ENCODE measurements at regions not wholly inside any gene's neighbourhood (a gene's known extent, or its start where the extent isn't known, plus 50 kb on each side); places are given as distances from the start of the nearest gene placed in this dataset.

- no peak for DNase-seq (ENCODE audit: low spot score)
- Histone ChIP-seq H3K4me3 (no peak overlapping the region), H3K27me3 (replicated peaks; ENCODE audit: insufficient read depth) (no peaks in the 10 kb centered on the region), H3K4me1 (ENCODE audit: control insufficient read depth in 1 of 2, low read depth in 2 of 2) (no peaks in the 10 kb centered on the region), H3K9me3 (no peaks in the 10 kb centered on the region), H3K27ac (no peak overlapping the region), H3K36me3 (no peaks in the 10 kb centered on the region)
- TF ChIP-seq CTCF (IDR thresholded peaks at IDR 0.05), result no peak
- no peak for ATAC-seq (ENCODE audit: insufficient number of reproducible peaks, low FRiP score, low read depth)
These were observed 639.1 kb downstream of the BRD1 start for GRCh38 chr22:49188591-49188990.

- no peaks in the 10 kb centered on the region for H3K27me3 ChIP-seq (replicated peaks; ENCODE audit: insufficient read depth)
- H3K9me3 ChIP-seq, result no peaks in the 10 kb centered on the region
- ATAC-seq (ENCODE audit: insufficient number of reproducible peaks, low FRiP score, low read depth) (no peak), DNase-seq (ENCODE audit: low spot score) (no peak)
- H3K4me3 ChIP-seq, result no peak overlapping the region
- no peaks in the 10 kb centered on the region for H3K4me1 ChIP-seq (ENCODE audit: control insufficient read depth in 1 of 2, low read depth in 2 of 2)
- H3K27ac ChIP-seq, result no peak overlapping the region
- no peak for TF ChIP-seq CTCF (IDR thresholded peaks at IDR 0.05)
- H3K36me3 ChIP-seq, result no peaks in the 10 kb centered on the region
These were observed 639.6 kb downstream of the BRD1 start for GRCh38 chr22:49188091-49188490.

GRCh38 chr22:49186762-49187161 is 640.9 kb downstream of the BRD1 start:
- no peak for DNase-seq (ENCODE audit: low spot score)
- Histone ChIP-seq H3K4me1 (ENCODE audit: control insufficient read depth in 1 of 2, low read depth in 2 of 2) (no peaks in the 10 kb centered on the region), H3K36me3 (no peaks in the 10 kb centered on the region), H3K27me3 (replicated peaks; ENCODE audit: insufficient read depth) (no peaks in the 10 kb centered on the region), H3K9me3 (no peaks in the 10 kb centered on the region), H3K4me3 (no peak overlapping the region), H3K27ac (no peak overlapping the region)
- ATAC-seq (ENCODE audit: insufficient number of reproducible peaks, low FRiP score, low read depth), result no peak
- TF ChIP-seq CTCF (IDR thresholded peaks at IDR 0.05), result no peak

GRCh38 chr22:49186293-49186692 is 641.4 kb downstream of the BRD1 start:
- ATAC-seq (ENCODE audit: insufficient number of reproducible peaks, low FRiP score, low read depth) (no peak), DNase-seq (ENCODE audit: low spot score) (no peak)
- Histone ChIP-seq H3K36me3 (no peaks in the 10 kb centered on the region), H3K27ac (no peak overlapping the region), H3K4me1 (ENCODE audit: control insufficient read depth in 1 of 2, low read depth in 2 of 2) (no peaks in the 10 kb centered on the region), H3K4me3 (no peak overlapping the region), H3K9me3 (no peaks in the 10 kb centered on the region), H3K27me3 (replicated peaks; ENCODE audit: insufficient read depth) (no peaks in the 10 kb centered on the region)
- no peak for TF ChIP-seq CTCF (IDR thresholded peaks at IDR 0.05)

- Histone ChIP-seq H3K36me3 (no peaks in the 10 kb centered on the region), H3K27me3 (replicated peaks; ENCODE audit: insufficient read depth) (no peaks in the 10 kb centered on the region)
- ATAC-seq (ENCODE audit: insufficient number of reproducible peaks, low FRiP score, low read depth), result no peak
These were observed 642.2 kb downstream of the BRD1 start for GRCh38 chr22:49185312-49185969.

More at GRCh38 chr22:49185312-49185969, 642.2 kb downstream of the BRD1 start:
- H3K27ac ChIP-seq, result no peak overlapping the region
- H3K4me3 ChIP-seq, result no peak overlapping the region
- DNase-seq (ENCODE audit: low spot score), result no peak
- no peaks in the 10 kb centered on the region for H3K4me1 ChIP-seq (ENCODE audit: control insufficient read depth in 1 of 2, low read depth in 2 of 2)
- no peak for TF ChIP-seq CTCF (IDR thresholded peaks at IDR 0.05)
- no peaks in the 10 kb centered on the region for H3K9me3 ChIP-seq
